ENCODE measurements at regions not wholly inside any gene's neighbourhood (a gene's known extent, or its start where the extent isn't known, plus 50 kb on each side); places are given as distances from the start of the nearest gene placed in this dataset.
"Not testable (repeated sequence)": the region's sequence is repeated elsewhere in the genome, so short reads cannot be mapped to it uniquely, and the experiment has no call there.

DNA sequence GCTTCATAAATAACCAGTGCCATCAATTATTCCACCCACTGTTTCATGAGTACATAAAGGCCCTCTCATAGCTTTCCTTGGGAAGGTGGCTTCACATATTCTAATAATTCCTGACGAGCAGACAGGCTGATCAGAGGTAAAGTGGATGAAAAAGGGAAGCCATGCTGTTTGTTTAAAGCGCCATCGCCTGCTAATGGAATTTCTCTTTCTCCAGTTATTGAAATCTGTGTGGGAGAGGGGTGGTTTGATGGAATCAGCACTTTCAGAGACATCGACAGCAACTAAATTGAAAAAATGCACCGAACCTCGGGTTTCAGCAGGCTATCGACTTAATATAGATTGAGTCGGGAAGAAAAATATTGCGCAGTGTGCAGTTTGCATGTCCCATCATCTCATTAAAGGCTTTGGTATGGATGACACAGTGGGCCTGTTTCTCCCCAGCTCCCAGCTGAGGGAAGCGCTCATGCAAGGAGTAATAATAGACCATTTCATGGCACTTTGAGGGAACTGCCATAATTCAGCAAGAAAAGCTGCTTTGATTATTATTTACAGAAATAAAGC lies 472.1 kb downstream of the RBFOX1 start:
- TF ChIP-seq CTCF (conservative IDR thresholded peaks at IDR 0.05): no peak

GRCh38 chr16:7792346-7792745 lies 459.7 kb downstream of the RBFOX1 start:
- H3K27ac ChIP-seq: no peak overlapping the region
- TF ChIP-seq CTCF (conservative IDR thresholded peaks at IDR 0.05): no peak

More for the DNA sequence above, 472.1 kb downstream of the RBFOX1 start:
- H3K27ac ChIP-seq: no peak overlapping the region

DNA sequence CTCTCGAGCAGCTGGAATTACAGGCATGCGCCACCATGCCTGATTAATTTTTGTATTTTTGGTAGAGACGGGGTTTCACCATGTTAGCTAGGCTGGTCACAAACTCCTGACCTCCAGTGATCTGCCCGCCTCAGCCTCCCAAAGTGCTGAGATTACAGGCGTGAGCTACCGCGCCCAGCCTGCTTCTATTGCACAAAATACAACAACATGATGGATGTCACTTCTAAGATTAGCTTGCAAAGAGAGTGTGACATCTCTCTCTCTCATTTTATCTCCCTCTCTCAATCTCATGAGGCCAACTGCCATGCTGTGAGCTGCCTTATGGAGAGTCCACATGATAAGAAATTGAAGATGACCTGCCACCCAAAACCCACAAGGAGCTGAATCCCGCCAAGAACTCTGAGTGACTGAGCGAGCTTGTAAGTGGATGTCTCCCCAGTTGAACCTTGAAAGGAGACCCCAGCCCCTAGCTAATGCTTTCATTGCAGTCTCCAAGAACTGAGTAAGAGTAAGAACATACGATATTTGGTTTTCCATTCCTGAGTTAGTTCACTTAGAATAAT lies 458.5 kb downstream of the RBFOX1 start:
- TF ChIP-seq CTCF (conservative IDR thresholded peaks at IDR 0.05): no peak
- no peak overlapping the region for H3K27ac ChIP-seq

DNA sequence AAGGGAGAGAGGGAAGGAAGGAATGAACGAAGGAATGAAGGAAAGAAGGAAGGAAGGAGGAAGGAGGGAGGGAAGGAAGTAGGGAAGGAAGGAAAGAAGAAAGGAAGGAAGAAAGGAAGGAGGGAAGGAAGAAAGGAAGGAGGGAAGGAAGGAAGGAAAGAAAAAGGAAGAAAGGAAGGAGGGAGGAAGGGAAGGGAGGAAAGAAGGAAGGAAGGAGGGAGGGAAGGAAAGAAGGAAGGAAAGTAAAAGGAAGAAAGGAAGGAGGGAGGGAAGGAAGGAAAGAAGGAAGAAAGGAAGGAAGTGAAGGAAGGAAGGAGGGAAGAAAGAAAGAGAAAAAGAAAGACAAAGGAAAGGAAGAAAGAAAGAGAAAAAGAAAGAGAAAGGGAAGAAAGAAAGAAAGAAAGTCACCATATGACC lies 442.4 kb downstream of the RBFOX1 start:
- no peak overlapping the region for H3K27ac ChIP-seq
- no peak for TF ChIP-seq CTCF (conservative IDR thresholded peaks at IDR 0.05)

DNA sequence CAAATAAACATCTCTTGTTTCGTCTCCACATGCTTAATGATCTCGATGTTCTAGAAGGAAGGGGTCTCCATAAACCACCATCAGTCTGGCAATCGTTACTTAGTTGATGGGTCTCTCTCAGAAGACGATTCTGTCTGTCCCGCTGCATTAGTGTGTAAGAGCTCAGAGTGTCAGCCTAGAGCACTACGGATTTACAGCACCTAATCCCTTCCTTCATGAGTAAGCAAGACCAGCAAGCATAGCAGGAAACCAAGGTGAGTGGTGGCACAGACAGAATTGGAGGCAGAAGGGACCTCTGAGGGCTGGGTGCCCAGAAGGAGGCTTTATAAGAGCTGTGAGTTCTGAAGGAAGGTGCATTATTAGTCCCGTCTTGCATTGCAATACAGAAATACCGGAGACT lies 440.1 kb downstream of the RBFOX1 start:
- H3K27ac ChIP-seq: no peak overlapping the region
- TF ChIP-seq CTCF (conservative IDR thresholded peaks at IDR 0.05): no peak

- H3K27ac ChIP-seq: not testable (repeated sequence)
Observed at GRCh38 chr16:7769091-7769490, 436.4 kb downstream of the RBFOX1 start.

GRCh38 chr16:7765079-7765550 lies 432.5 kb downstream of the RBFOX1 start:
- no peak for TF ChIP-seq CTCF (conservative IDR thresholded peaks at IDR 0.05)
- no peak overlapping the region for H3K27ac ChIP-seq

GRCh38 chr16:7763111-7763510 lies 430.5 kb downstream of the RBFOX1 start:
- TF ChIP-seq CTCF (conservative IDR thresholded peaks at IDR 0.05): no peak
- H3K27ac ChIP-seq: no peak overlapping the region
